ENCODE measurements at regions not wholly inside any gene's neighbourhood (a gene's known extent, or its start where the extent isn't known, plus 50 kb on each side); places are given as distances from the start of the nearest gene placed in this dataset.

DNA sequence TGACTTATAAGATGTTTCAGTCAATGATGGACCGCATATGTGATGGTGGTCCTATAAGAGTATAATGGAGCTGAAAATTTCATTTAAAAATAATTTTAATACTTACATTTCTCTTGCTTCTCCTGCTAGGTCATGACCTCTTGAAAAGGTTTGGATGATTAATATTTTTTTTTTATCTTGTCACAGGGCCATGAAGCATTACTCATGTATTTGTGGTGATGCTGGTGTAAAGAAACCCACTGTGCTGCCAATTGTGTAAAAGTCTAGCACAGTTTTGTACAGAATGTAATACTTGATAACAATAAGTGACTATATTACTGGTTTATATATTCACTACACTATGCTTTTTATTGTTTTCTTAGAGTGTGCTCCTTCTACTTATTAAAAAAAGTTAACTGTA lies 124.2 kb upstream of the CELF4 start:
- no peaks in the 10 kb centered on the region for H3K79me2 ChIP-seq (ENCODE audit: control insufficient read depth, low read length)
- no peaks in the 10 kb centered on the region for H3K4me1 ChIP-seq (ENCODE audit: control insufficient read depth, low read length)
- no peak overlapping the region for H3K4me2 ChIP-seq (ENCODE audit: low read length)
- no peaks in the 10 kb centered on the region for H3K27me3 ChIP-seq (ENCODE audit: control insufficient read depth, low read length)
- H3K9me2 ChIP-seq (replicated peaks; ENCODE audit: control insufficient read depth, low read length) = no peaks in the 10 kb centered on the region
- H3K4me3 ChIP-seq (ENCODE audit: low read length) = no peak overlapping the region
- H3K9me3 ChIP-seq (ENCODE audit: control insufficient read depth, insufficient read depth, low read length) = no peaks in the 10 kb centered on the region
- no peaks in the 10 kb centered on the region for H4K20me1 ChIP-seq (ENCODE audit: control insufficient read depth, insufficient read depth, low read depth, low read length)
- H3K36me3 ChIP-seq (ENCODE audit: control insufficient read depth, low read length) = no peaks in the 10 kb centered on the region
- no peak for TF ChIP-seq EZH2phosphoT487 (IDR thresholded peaks at IDR 0.05; ENCODE audit: borderline replicate concordance, low read length)
- TF ChIP-seq, protein P1, sequence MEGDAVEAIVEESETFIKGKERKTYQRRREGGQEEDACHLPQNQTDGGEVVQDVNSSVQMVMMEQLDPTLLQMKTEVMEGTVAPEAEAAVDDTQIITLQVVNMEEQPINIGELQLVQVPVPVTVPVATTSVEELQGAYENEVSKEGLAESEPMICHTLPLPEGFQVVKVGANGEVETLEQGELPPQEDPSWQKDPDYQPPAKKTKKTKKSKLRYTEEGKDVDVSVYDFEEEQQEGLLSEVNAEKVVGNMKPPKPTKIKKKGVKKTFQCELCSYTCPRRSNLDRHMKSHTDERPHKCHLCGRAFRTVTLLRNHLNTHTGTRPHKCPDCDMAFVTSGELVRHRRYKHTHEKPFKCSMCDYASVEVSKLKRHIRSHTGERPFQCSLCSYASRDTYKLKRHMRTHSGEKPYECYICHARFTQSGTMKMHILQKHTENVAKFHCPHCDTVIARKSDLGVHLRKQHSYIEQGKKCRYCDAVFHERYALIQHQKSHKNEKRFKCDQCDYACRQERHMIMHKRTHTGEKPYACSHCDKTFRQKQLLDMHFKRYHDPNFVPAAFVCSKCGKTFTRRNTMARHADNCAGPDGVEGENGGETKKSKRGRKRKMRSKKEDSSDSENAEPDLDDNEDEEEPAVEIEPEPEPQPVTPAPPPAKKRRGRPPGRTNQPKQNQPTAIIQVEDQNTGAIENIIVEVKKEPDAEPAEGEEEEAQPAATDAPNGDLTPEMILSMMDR (IDR thresholded peaks at IDR 0.05; ENCODE audit: low read depth, low read length, poor library complexity, severe bottlenecking) = no peak
- no peaks in the 10 kb centered on the region for H3F3A ChIP-seq (ENCODE audit: control insufficient read depth, insufficient read depth)
- H3K27ac ChIP-seq (ENCODE audit: low read depth, low read length) = no peak overlapping the region

DNA sequence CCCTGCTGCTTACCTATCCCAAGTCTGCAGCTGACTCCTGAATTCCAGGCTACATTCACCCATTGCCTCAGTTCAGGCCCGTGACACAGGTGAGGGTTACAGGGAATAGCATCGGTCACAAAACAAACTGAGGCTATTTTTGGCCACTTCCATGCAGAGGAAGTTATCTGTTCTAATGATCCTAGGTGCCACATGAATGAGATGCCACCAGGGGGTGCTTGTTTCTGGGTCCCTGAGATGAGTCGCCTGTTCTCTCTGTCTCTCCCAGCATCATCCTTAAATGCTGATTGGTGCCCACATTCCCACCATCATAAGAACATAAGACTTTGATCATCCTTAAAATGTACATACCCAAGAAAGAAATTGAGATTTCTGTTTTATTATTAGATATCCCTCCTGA lies 119.0 kb upstream of the CELF4 start:
- Histone ChIP-seq H3K79me2 (ENCODE audit: control insufficient read depth, low read length) (no peaks in the 10 kb centered on the region), H3K9me2 (replicated peaks; ENCODE audit: control insufficient read depth, low read length) (no peaks in the 10 kb centered on the region), H3K9me3 (ENCODE audit: control insufficient read depth, insufficient read depth, low read length) (no peaks in the 10 kb centered on the region), H4K20me1 (ENCODE audit: control insufficient read depth, insufficient read depth, low read depth, low read length) (no peaks in the 10 kb centered on the region), H3K4me3 (ENCODE audit: low read length) (no peak overlapping the region), H3K36me3 (ENCODE audit: control insufficient read depth, low read length) (no peaks in the 10 kb centered on the region), H3K27ac (ENCODE audit: low read depth, low read length) (no peak overlapping the region), H3K4me2 (ENCODE audit: low read length) (no peak overlapping the region), H3F3A (ENCODE audit: control insufficient read depth, insufficient read depth) (no peaks in the 10 kb centered on the region), H3K27me3 (ENCODE audit: control insufficient read depth, low read length) (no peaks in the 10 kb centered on the region), H3K4me1 (ENCODE audit: control insufficient read depth, low read length) (no peaks in the 10 kb centered on the region)
- TF ChIP-seq EZH2phosphoT487 (IDR thresholded peaks at IDR 0.05; ENCODE audit: borderline replicate concordance, low read length) = no peak
- TF ChIP-seq, protein P1 (IDR thresholded peaks at IDR 0.05; ENCODE audit: low read depth, low read length, poor library complexity, severe bottlenecking) = no peak

DNA sequence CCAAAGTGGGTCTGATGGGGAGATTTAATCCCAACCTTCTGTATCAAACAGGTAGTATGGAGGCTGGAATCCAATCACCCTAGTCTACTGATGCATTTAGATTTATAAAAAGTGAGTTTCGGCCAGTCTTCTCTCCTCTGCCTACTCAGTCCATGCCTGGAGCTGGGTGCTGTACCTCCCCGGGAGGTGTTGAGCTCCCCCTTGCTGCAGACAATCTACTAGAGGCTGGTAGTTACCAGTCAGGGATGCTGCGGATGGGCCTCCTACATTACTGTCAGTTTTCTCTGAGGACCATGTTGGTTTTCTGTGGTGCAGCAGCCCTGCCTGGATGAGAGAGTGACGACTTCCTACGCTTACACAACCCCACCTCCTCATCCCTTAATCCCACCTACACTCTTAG lies 118.6 kb upstream of the CELF4 start:
- TF ChIP-seq, protein P1 (IDR thresholded peaks at IDR 0.05; ENCODE audit: low read depth, low read length, poor library complexity, severe bottlenecking) = no peak
- TF ChIP-seq EZH2phosphoT487 (IDR thresholded peaks at IDR 0.05; ENCODE audit: borderline replicate concordance, low read length) = no peak

DNA sequence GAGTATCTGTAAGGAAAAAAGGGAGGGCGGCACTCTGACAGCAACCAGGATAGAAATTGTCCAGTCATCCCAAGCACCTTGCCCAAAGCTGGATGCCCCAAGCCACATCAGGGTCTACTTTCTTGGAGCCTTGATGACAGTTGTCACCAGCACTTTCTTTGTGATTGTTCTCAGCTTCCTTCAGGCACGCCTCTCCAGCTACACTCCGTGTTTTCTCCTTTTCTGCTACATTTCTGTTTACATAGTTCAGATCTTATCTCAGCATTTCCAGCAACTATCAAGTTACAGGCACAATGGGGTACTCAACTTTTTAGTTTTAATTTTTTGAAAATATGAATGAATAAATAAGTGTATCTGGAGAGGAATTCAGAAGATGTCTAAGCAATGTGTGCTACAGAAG lies 115.3 kb upstream of the CELF4 start:
- H3K27me3 ChIP-seq (ENCODE audit: control insufficient read depth, low read length) = no peaks in the 10 kb centered on the region
- H3K27ac ChIP-seq (ENCODE audit: low read depth, low read length) = no peak overlapping the region
- H3K79me2 ChIP-seq (ENCODE audit: control insufficient read depth, low read length) = no peaks in the 10 kb centered on the region
- no peaks in the 10 kb centered on the region for H3F3A ChIP-seq (ENCODE audit: control insufficient read depth, insufficient read depth)
- no peaks in the 10 kb centered on the region for H3K36me3 ChIP-seq (ENCODE audit: control insufficient read depth, low read length)
- TF ChIP-seq EZH2phosphoT487 (IDR thresholded peaks at IDR 0.05; ENCODE audit: borderline replicate concordance, low read length) = no peak
- TF ChIP-seq, protein P1 (IDR thresholded peaks at IDR 0.05; ENCODE audit: low read depth, low read length, poor library complexity, severe bottlenecking) = no peak
- no peaks in the 10 kb centered on the region for H3K4me1 ChIP-seq (ENCODE audit: control insufficient read depth, low read length)
- H3K9me2 ChIP-seq (replicated peaks; ENCODE audit: control insufficient read depth, low read length) = no peaks in the 10 kb centered on the region
- no peaks in the 10 kb centered on the region for H4K20me1 ChIP-seq (ENCODE audit: control insufficient read depth, insufficient read depth, low read depth, low read length)
- H3K4me3 ChIP-seq (ENCODE audit: low read length) = no peak overlapping the region
- no peaks in the 10 kb centered on the region for H3K9me3 ChIP-seq (ENCODE audit: control insufficient read depth, insufficient read depth, low read length)
- H3K4me2 ChIP-seq (ENCODE audit: low read length) = no peak overlapping the region

More for the DNA sequence above, 118.6 kb upstream of the CELF4 start:
- H3K4me1 ChIP-seq (ENCODE audit: control insufficient read depth, low read length) = no peaks in the 10 kb centered on the region
- no peak overlapping the region for H3K27ac ChIP-seq (ENCODE audit: low read depth, low read length)
- H3K4me2 ChIP-seq (ENCODE audit: low read length) = no peak overlapping the region
- H4K20me1 ChIP-seq (ENCODE audit: control insufficient read depth, insufficient read depth, low read depth, low read length) = no peaks in the 10 kb centered on the region
- no peaks in the 10 kb centered on the region for H3K79me2 ChIP-seq (ENCODE audit: control insufficient read depth, low read length)
- H3K9me3 ChIP-seq (ENCODE audit: control insufficient read depth, insufficient read depth, low read length) = no peaks in the 10 kb centered on the region
- no peaks in the 10 kb centered on the region for H3K36me3 ChIP-seq (ENCODE audit: control insufficient read depth, low read length)
- no peaks in the 10 kb centered on the region for H3K9me2 ChIP-seq (replicated peaks; ENCODE audit: control insufficient read depth, low read length)
- H3K27me3 ChIP-seq (ENCODE audit: control insufficient read depth, low read length) = no peaks in the 10 kb centered on the region
- H3K4me3 ChIP-seq (ENCODE audit: low read length) = no peak overlapping the region
- no peaks in the 10 kb centered on the region for H3F3A ChIP-seq (ENCODE audit: control insufficient read depth, insufficient read depth)

Measured in DOHH2 (cell line).